Gastrocnemius medialis (tissue), 4 donors: ENCODE measurements at regions not wholly inside any gene's neighbourhood (a gene's known extent, or its start where the extent isn't known, plus 50 kb on each side); places are given as distances from the start of the nearest gene placed in this dataset.
A peak's percentile ranks its signal among the peaks of the same experiment; 100 is the strongest.

ENCODE experiments used
- ATAC-seq, 2 donors: fragments of 150-250 bp; one replicate each; pipeline ENCODE4 v1.9.1; 2016
- DNase-seq, 2 donors: peaks; one replicate each; pipeline ENCODE4 v3.0.0-alpha.2; 2019
- H3K27ac ChIP-seq, 4 donors: fragments of 200-600 bp; sonication (generic); 1 replicate in 1 of 4; 2 replicates in 3 of 4; pipeline ENCODE4 v1.5.1; 2016 to 2018; ENCODE audit warnings: mild to moderate bottlenecking in 2 of 4, moderate library complexity in 1 of 4
- H3K27me3 ChIP-seq, 3 donors: fragments of 200-600 bp; sonication (generic) in 2 of 3; 1 replicate in 1 of 3; 2 replicates in 2 of 3; pipeline versions ENCODE4 v1.5.1 to v1.6.0; 2016 to 2019; ENCODE audit warnings: mild to moderate bottlenecking in 1 of 3, moderate library complexity in 1 of 3
- H3K36me3 ChIP-seq, 2 donors: fragments of 200-600 bp; sonication (generic) in 1 of 2; one replicate each; pipeline ENCODE4 v1.5.1; 2017 to 2018
- H3K4me1 ChIP-seq, 2 donors: fragments of 200-600 bp; sonication (generic) in 1 of 2; one replicate each; pipeline ENCODE4 v1.5.1; 2016 to 2017; ENCODE audit warnings: mild to moderate bottlenecking in 2 of 2
- H3K4me3 ChIP-seq, 4 donors: fragments of 200-600 bp; sonication (generic) in 3 of 4; 1 replicate in 1 of 4; 2 replicates in 3 of 4; pipeline ENCODE4 v1.5.1; 2016 to 2019; ENCODE audit warnings: mild to moderate bottlenecking in 2 of 4
- H3K9me3 ChIP-seq, 3 donors: fragments of 200-600 bp; sonication (generic) in 2 of 3; 1 replicate in 1 of 3; 2 replicates in 2 of 3; pipeline ENCODE4 v1.5.1; 2016 to 2019
- POLR2A ChIP-seq, 2 donors: fragments of 450-650 bp; IDR thresholded peaks; one replicate each; pipeline ENCODE4 v1.6.1; 2017; ENCODE audit warnings: antibody characterized with exemption in 2 of 2, mild to moderate bottlenecking in 2 of 2, moderate library complexity in 2 of 2
- in situ Hi-C, 4 donors: fragments of 200-750 bp; cut with MboI; loops; one replicate each; pipeline versions ENCODE4 v1.15.0 to v1.8.0; 2017; ENCODE audit warnings: low sequenced_read_pairs in 4 of 4
- intact Hi-C: fragments of 100-400 bp; cut with DNase I; formaldehyde crosslinking; loops from one replicate; pipeline ENCODE4 v1.15.1; 2023; ENCODE audit warnings: low total_unique reads
- TF ChIP-seq, protein P1 (sequence below), 5 experiments: fragments of 450-650 bp in 3 of 5; fragments of 200-600 bp in 2 of 5; sonication (generic) in 2 of 5; IDR thresholded peaks in 4 of 5; conservative IDR thresholded peaks in 1 of 5; 1 replicate in 4 of 5; 2 replicates in 1 of 5; pipeline ENCODE4 v1.5.1; 2016 to 2019; ENCODE audit warnings: antibody characterized with exemption in 5 of 5, mild to moderate bottlenecking in 3 of 5, moderate library complexity in 3 of 5

GRCh38 chr22:44650806-44651205 lies 51.2 kb upstream of the PRR5 start:
- H3K27ac ChIP-seq: no peak overlapping the region
- no peak overlapping the region for H3K4me3 ChIP-seq
- no peaks in the 10 kb centered on the region for H3K27me3 ChIP-seq
- peaks cover 0 to 15% of the 10 kb centered on the region in 2 donors for H3K4me1 ChIP-seq
- no peaks in the 10 kb centered on the region for H3K36me3 ChIP-seq
- ATAC-seq (no peak), DNase-seq (no peak)
- no peaks in the 10 kb centered on the region for H3K9me3 ChIP-seq
- intact Hi-C loops: no loop called here
- TF ChIP-seq, protein P1, sequence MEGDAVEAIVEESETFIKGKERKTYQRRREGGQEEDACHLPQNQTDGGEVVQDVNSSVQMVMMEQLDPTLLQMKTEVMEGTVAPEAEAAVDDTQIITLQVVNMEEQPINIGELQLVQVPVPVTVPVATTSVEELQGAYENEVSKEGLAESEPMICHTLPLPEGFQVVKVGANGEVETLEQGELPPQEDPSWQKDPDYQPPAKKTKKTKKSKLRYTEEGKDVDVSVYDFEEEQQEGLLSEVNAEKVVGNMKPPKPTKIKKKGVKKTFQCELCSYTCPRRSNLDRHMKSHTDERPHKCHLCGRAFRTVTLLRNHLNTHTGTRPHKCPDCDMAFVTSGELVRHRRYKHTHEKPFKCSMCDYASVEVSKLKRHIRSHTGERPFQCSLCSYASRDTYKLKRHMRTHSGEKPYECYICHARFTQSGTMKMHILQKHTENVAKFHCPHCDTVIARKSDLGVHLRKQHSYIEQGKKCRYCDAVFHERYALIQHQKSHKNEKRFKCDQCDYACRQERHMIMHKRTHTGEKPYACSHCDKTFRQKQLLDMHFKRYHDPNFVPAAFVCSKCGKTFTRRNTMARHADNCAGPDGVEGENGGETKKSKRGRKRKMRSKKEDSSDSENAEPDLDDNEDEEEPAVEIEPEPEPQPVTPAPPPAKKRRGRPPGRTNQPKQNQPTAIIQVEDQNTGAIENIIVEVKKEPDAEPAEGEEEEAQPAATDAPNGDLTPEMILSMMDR (IDR thresholded peaks at IDR 0.05 in 4 of 5, conservative IDR thresholded peaks at IDR 0.05 in 1 of 5): no peak
- no peak for TF ChIP-seq POLR2A (IDR thresholded peaks at IDR 0.05)
- in situ Hi-C loops: no loop called here

- no peak for TF ChIP-seq POLR2A (IDR thresholded peaks at IDR 0.05)
- TF ChIP-seq, protein P1 (IDR thresholded peaks at IDR 0.05 in 4 of 5, conservative IDR thresholded peaks at IDR 0.05 in 1 of 5): no peak
- H3K9me3 ChIP-seq: no peaks in the 10 kb centered on the region
- no peaks in the 10 kb centered on the region for H3K36me3 ChIP-seq
- H3K4me1 ChIP-seq: peaks cover 0 to 15% of the 10 kb centered on the region in 2 donors
- ATAC-seq (peak; percentile 55 to 82), DNase-seq (peak in 1 of 2 donors; percentile 44)
- no peaks in the 10 kb centered on the region for H3K27me3 ChIP-seq
- H3K27ac ChIP-seq: peak overlapping the region in 1 of 4 donors; percentile 70
- in situ Hi-C loops: loop anchor here in 3 of 4 donors (25.0 kb wide), 2 partner anchors 662 to 1262 kb away; no protein-coding TSS in a partner anchor
- intact Hi-C loops: no loop called here
- H3K4me3 ChIP-seq: no peak overlapping the region
Measured at GRCh38 chr22:44648821-44649565, 53.0 kb upstream of the PRR5 start.

DNA sequence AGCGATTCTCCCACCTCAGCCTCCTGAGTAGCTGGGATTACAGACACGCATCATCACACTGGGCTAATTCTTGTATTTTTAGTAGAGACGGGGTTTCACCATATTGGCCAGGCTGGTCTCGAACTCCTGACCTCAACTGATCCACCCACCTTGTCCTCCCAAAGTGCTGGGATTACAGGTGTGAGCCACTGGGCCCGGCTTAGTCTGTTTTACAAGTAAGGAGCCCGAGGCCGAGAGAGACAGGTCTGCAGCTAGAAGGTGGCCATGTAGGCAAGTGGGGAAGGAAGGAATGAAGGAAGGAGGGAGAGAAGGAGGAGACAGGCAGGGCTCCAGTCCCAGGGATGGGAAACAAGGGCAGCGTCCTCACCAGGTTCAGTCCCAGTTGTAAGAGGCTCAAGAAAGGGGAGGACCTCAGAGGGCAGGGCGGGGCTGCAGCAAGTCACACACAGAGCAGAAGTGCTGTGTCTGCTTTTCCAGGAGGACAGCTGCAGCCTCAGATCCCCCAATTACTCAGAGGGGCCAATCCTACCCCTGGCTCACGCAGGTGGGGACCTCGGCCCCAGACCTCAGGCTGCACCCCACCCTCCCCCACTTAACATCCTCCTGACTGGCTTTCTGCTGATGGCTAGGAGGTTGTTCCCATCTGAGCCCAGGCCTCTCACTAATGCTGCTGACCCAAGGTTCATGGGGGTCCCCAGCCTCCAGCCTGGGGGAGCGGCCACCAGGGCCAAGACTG lies 53.8 kb upstream of the PRR5 start:
- intact Hi-C loops: no loop called here
- TF ChIP-seq, protein P1 (IDR thresholded peaks at IDR 0.05 in 4 of 5, conservative IDR thresholded peaks at IDR 0.05 in 1 of 5): no peak
- TF ChIP-seq POLR2A (IDR thresholded peaks at IDR 0.05): no peak
- Histone ChIP-seq H3K4me1 (peaks cover 0 to 15% of the 10 kb centered on the region in 2 donors), H3K27me3 (no peaks in the 10 kb centered on the region), H3K27ac (peak overlapping the region in 1 of 4 donors; percentile 70), H3K9me3 (no peaks in the 10 kb centered on the region), H3K4me3 (no peak overlapping the region), H3K36me3 (no peaks in the 10 kb centered on the region)
- in situ Hi-C loops: loop anchor here in 3 of 4 donors (25.0 kb wide), 2 partner anchors 661 to 1261 kb away; no protein-coding TSS in a partner anchor
- ATAC-seq: peak; percentile 40 to 41
- no peak for DNase-seq

DNA sequence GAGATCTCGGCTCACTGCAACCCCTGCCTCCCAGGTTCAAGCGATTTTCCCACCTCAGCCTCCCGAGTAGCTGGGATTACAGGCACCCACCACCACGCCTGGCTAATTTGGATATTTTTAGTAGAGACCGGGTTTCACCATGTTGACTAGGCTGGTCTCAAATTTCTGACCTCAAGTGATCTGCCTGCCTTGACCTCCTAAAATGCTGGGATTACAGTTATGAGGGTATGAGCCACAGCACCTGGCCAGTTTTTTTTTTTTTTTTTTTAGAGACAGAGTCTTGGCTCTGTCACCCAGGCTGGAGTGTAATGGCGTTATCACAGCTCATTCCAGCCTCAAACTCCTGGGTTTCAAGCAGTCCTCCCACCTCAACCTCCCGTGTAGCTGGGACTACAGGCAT lies 54.9 kb upstream of the PRR5 start:
- H3K27ac ChIP-seq: no peak overlapping the region
- no peaks in the 10 kb centered on the region for H3K36me3 ChIP-seq
- H3K9me3 ChIP-seq: no peaks in the 10 kb centered on the region
- DNase-seq: no peak
- in situ Hi-C loops (loop anchor here in 3 of 4 donors (25.0 kb wide), 2 partner anchors 660 to 1260 kb away; no protein-coding TSS in a partner anchor), intact Hi-C loops (no loop called here)
- H3K4me3 ChIP-seq: no peak overlapping the region
- peaks cover 0 to 15% of the 10 kb centered on the region in 2 donors for H3K4me1 ChIP-seq
- H3K27me3 ChIP-seq: no peaks in the 10 kb centered on the region
- peak in 1 of 2 donors; percentile 18 for ATAC-seq
- TF ChIP-seq, protein P1 (IDR thresholded peaks at IDR 0.05 in 4 of 5, conservative IDR thresholded peaks at IDR 0.05 in 1 of 5): no peak
- no peak for TF ChIP-seq POLR2A (IDR thresholded peaks at IDR 0.05)
